GM23338 (cell line): ENCODE measurements at regions not wholly inside any gene's neighbourhood (a gene's known extent, or its start where the extent isn't known, plus 50 kb on each side); places are given as distances from the start of the nearest gene placed in this dataset.
"Not testable (repeated sequence)": the region's sequence is repeated elsewhere in the genome, so short reads cannot be mapped to it uniquely, and the experiment has no call there.

ENCODE experiments used
- ATAC-seq: fragments of 200-7000 bp; cut with Tn5 transposase; 3 replicates; pipeline ENCODE4 v1.9.1; 2020
- DNase-seq: peaks from one replicate; pipeline ENCODE4 v3.0.0-alpha.2; 2015; ENCODE audit warnings: low spot score
- H2AFZ ChIP-seq: fragments of 200-600 bp; sonication (generic); 2 replicates; pipeline ENCODE4 v1.8.0; 2016; ENCODE audit warnings: antibody characterized with exemption, mild to moderate bottlenecking, moderate library complexity
- H3F3A ChIP-seq: fragments of 200-600 bp; sonication (generic); replicated peaks from 2 replicates; pipeline ENCODE4 v1.8.0; 2017; ENCODE audit warnings: antibody characterized with exemption, mixed run types, low read depth
- H3K27ac ChIP-seq: fragments of 200-600 bp; sonication (generic); 2 replicates; pipeline ENCODE4 v1.6.1; 2016; ENCODE audit warnings: low read depth
- H3K27me3 ChIP-seq: fragments of 200-600 bp; sonication (generic); 2 replicates; pipeline ENCODE4 v1.8.0; 2016; ENCODE audit warnings: mild to moderate bottlenecking, mixed run types, moderate library complexity; ENCODE audit not compliant: insufficient read depth
- H3K36me3 ChIP-seq: fragments of 200-600 bp; sonication (generic); 2 replicates; pipeline ENCODE4 v1.8.0; 2016; ENCODE audit warnings: mild to moderate bottlenecking; ENCODE audit not compliant: insufficient read depth
- H3K4me1 ChIP-seq: fragments of 200-600 bp; sonication (generic); 2 replicates; pipeline ENCODE4 v1.8.0; 2016; ENCODE audit warnings: mild to moderate bottlenecking, moderate library complexity; ENCODE audit not compliant: insufficient read depth
- H3K4me2 ChIP-seq: fragments of 200-600 bp; sonication (generic); 2 replicates; pipeline ENCODE4 v1.7.1; 2017; ENCODE audit warnings: mixed run types
- H3K4me3 ChIP-seq: fragments of 200-600 bp; sonication (generic); 2 replicates; pipeline ENCODE4 v1.6.1; 2016; ENCODE audit warnings: mixed run types
- H3K79me2 ChIP-seq: fragments of 200-600 bp; sonication (generic); replicated peaks from 2 replicates; pipeline ENCODE4 v1.8.0; 2017; ENCODE audit warnings: mild to moderate bottlenecking; ENCODE audit not compliant: insufficient read depth
- H3K9me2 ChIP-seq: fragments of 200-600 bp; sonication (generic); 2 replicates; pipeline ENCODE4 v1.8.0; 2017; ENCODE audit not compliant: insufficient read depth
- H4K20me1 ChIP-seq: fragments of 200-600 bp; sonication (generic); replicated peaks from 2 replicates; pipeline ENCODE4 v1.8.0; 2017; ENCODE audit warnings: mild to moderate bottlenecking; ENCODE audit not compliant: insufficient read depth
- H3K27ac Mint-ChIP-seq: 2 replicates; pipeline ENCODE4 v1.8.0; 2020; ENCODE audit warnings: inconsistent platforms, mild to moderate bottlenecking, moderate library complexity, mixed read lengths
- H3K27me3 Mint-ChIP-seq: 3 replicates; pipeline ENCODE4 v1.8.0; 2022; ENCODE audit warnings: low read depth, mild to moderate bottlenecking, moderate library complexity, mixed read lengths, inconsistent platforms; ENCODE audit not compliant: insufficient read depth, poor library complexity
- H3K36me3 Mint-ChIP-seq: 3 replicates; pipeline ENCODE4 v1.8.0; 2021; ENCODE audit warnings: low read depth, mild to moderate bottlenecking, inconsistent platforms, moderate library complexity, mixed read lengths
- H3K4me1 Mint-ChIP-seq: 3 replicates; pipeline ENCODE4 v1.8.0; 2020; ENCODE audit warnings: mild to moderate bottlenecking, inconsistent platforms, mixed read lengths
- H3K4me3 Mint-ChIP-seq: 3 replicates; pipeline ENCODE4 v1.8.0; 2021; ENCODE audit warnings: moderate library complexity, mild to moderate bottlenecking, inconsistent platforms, mixed read lengths
- H3K9me3 Mint-ChIP-seq: 3 replicates; pipeline ENCODE4 v1.8.0; 2020; ENCODE audit warnings: moderate library complexity, mild to moderate bottlenecking, inconsistent platforms, mixed read lengths
- CTCF ChIP-seq, 2 experiments: fragments of 200-600 bp in 1 of 2; sonication (generic) in 1 of 2; conservative IDR thresholded peaks; 2 replicates each; pipeline versions ENCODE4 v1.5.1 to v1.6.1; 2016 to 2017; ENCODE audit warnings: antibody characterized with exemption in 2 of 2, low read depth in 2 of 2, mild to moderate bottlenecking in 2 of 2, moderate library complexity in 1 of 2
- JUNB ChIP-seq: IDR thresholded peaks from one replicate; pipeline ENCODE4 v1.6.1; 2016; ENCODE audit warnings: antibody characterized with exemption; ENCODE audit not compliant: unreplicated experiment
- NANOG ChIP-seq: IDR thresholded peaks from 2 replicates; pipeline ENCODE4 v1.6.1; 2016; ENCODE audit warnings: antibody characterized with exemption, borderline replicate concordance
- ZNF331 ChIP-seq: fragments of 250-450 bp; sonication (Bioruptor Pico); IDR thresholded peaks from 2 replicates; pipeline ENCODE4 v1.5.0; 2020; ENCODE audit warnings: low read depth, mild to moderate bottlenecking, moderate library complexity

GRCh38 chr1:55298167-55298894 lies 83.2 kb upstream of the USP24 start:
- Histone ChIP-seq H3K27ac (no peak overlapping the region), H4K20me1 (no peaks in the 10 kb centered on the region), H3K36me3 (no peaks in the 10 kb centered on the region; the same call in 1 of the 2 replicates), H3K79me2 (no peaks in the 10 kb centered on the region), H3K4me3 (no peak overlapping the region), H3K4me2 (no peak overlapping the region), H3K4me1 (no peaks in the 10 kb centered on the region; the same call in 1 of the 2 replicates), H3F3A (no peaks in the 10 kb centered on the region), H3K27me3 (no peaks in the 10 kb centered on the region), H3K9me2 (peaks cover 7% of the 10 kb centered on the region; the same call in 1 of the 2 replicates), H2AFZ (0 out of 2 replicates have a peak overlapping the region, but pooled peaks have one; percentile 43)
- peaks cover 10% of the 10 kb centered on the region; the same call in 2 of the 3 replicates for H3K9me3 Mint-ChIP-seq
- peaks cover 10% of the 10 kb centered on the region for H3K4me1 Mint-ChIP-seq
- H3K27ac Mint-ChIP-seq = no peak overlapping the region
- TF ChIP-seq ZNF331 (CRISPR knock-in tag) (no peak), JUNB (no peak), NANOG (no peak)
- H3K27me3 Mint-ChIP-seq = peaks cover 5% of the 10 kb centered on the region
- no peak for DNase-seq
- peak; percentile 62 for ATAC-seq
- H3K4me3 Mint-ChIP-seq = no peak overlapping the region
- H3K36me3 Mint-ChIP-seq = no peaks in the 10 kb centered on the region

GRCh38 chr1:55296247-55296646 lies 81.1 kb upstream of the USP24 start:
- not testable (repeated sequence) for H4K20me1 ChIP-seq, H3K27ac Mint-ChIP-seq, DNase-seq, H3K4me3 Mint-ChIP-seq, H3K4me1 ChIP-seq, H3K4me1 Mint-ChIP-seq, H3K36me3 Mint-ChIP-seq, H3K36me3 ChIP-seq, H3K4me2 ChIP-seq, H3K9me2 ChIP-seq, H2AFZ ChIP-seq, H3F3A ChIP-seq, H3K27ac ChIP-seq, H3K27me3 ChIP-seq, H3K27me3 Mint-ChIP-seq, H3K79me2 ChIP-seq, ATAC-seq, H3K4me3 ChIP-seq
- H3K9me3 Mint-ChIP-seq = peaks cover 10% of the 10 kb centered on the region; the same call in 2 of the 3 replicates

- no peak overlapping the region for H2AFZ ChIP-seq
Observed at GRCh38 chr1:55289614-55290013, 74.5 kb upstream of the USP24 start.

More at GRCh38 chr1:55289614-55290013, 74.5 kb upstream of the USP24 start:
- ATAC-seq (peak; percentile 81), DNase-seq (peak; percentile 43)
- Histone ChIP-seq H4K20me1 (no peaks in the 10 kb centered on the region), H3K4me1 (no peaks in the 10 kb centered on the region), H3K27me3 (no peaks in the 10 kb centered on the region), H3K4me2 (no peak overlapping the region), H3K79me2 (no peaks in the 10 kb centered on the region), H3K4me3 (no peak overlapping the region), H3F3A (no peaks in the 10 kb centered on the region), H3K36me3 (no peaks in the 10 kb centered on the region), H3K9me2 (no peaks in the 10 kb centered on the region), H3K27ac (no peak overlapping the region)
- no peaks in the 10 kb centered on the region for H3K36me3 Mint-ChIP-seq
- TF ChIP-seq JUNB = no peak
- TF ChIP-seq CTCF (conservative IDR thresholded peaks at IDR 0.05; ENCODE audit: low read depth in 2 of 2) = peak; percentile 51 to 52
- no peak overlapping the region for H3K4me3 Mint-ChIP-seq
- H3K27me3 Mint-ChIP-seq = peaks cover 6% of the 10 kb centered on the region
- H3K9me3 Mint-ChIP-seq = no peaks in the 10 kb centered on the region
- 0 out of 2 replicates have a peak overlapping the region, but pooled peaks have one; percentile 54 for H3K27ac Mint-ChIP-seq
- H3K4me1 Mint-ChIP-seq = peaks cover 3% of the 10 kb centered on the region; the same call in 1 of the 3 replicates
